ENCODE measurements at regions not wholly inside any gene's neighbourhood (a gene's known extent, or its start where the extent isn't known, plus 50 kb on each side); places are given as distances from the start of the nearest gene placed in this dataset.
"Not testable (repeated sequence)": the region's sequence is repeated elsewhere in the genome, so short reads cannot be mapped to it uniquely, and the experiment has no call there.

DNA sequence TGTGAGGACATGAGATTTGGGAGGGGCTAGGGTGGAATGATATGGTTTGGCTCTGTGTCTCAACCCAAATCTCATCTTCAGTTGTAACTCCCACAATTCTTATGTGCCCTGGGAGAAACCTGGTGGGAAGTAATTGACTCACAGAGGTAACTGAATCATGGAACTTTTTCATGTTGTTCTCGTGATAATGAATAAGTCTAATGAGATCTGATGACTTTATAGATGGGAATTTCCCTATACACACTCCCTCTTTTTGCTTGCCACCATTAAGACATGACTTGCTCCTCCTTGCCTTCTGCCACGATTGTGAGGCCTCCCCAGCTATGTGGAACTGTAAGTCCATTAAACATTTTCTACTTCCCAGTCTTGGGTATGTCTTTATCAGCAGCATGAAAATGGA lies 253.2 kb upstream of the GK2 start:
- ChIA-PET RAD21 (ENCODE audit: unreplicated experiment) (no interaction called here), CTCF (no interaction called here), POLR2A (no interaction called here), SMC1A (ENCODE audit: uncharacterized antibody, unreplicated experiment) (no interaction called here)
- H2AFZ ChIP-seq (ENCODE audit: control insufficient read depth, low read depth, low read length): no peak overlapping the region
- in situ Hi-C loops (cut with MboI): no loop called here
- no peak for ATAC-seq
- no peaks in the 10 kb centered on the region for H4K20me1 ChIP-seq (ENCODE audit: control insufficient read depth, insufficient read depth)
- H3K4me1 ChIP-seq (ENCODE audit: control insufficient read depth, insufficient read depth, low read length): no peaks in the 10 kb centered on the region
- no peak for TF ChIP-seq GATAD2B (conservative IDR thresholded peaks at IDR 0.05; ENCODE audit: low read depth)
- TF ChIP-seq, protein P1, sequence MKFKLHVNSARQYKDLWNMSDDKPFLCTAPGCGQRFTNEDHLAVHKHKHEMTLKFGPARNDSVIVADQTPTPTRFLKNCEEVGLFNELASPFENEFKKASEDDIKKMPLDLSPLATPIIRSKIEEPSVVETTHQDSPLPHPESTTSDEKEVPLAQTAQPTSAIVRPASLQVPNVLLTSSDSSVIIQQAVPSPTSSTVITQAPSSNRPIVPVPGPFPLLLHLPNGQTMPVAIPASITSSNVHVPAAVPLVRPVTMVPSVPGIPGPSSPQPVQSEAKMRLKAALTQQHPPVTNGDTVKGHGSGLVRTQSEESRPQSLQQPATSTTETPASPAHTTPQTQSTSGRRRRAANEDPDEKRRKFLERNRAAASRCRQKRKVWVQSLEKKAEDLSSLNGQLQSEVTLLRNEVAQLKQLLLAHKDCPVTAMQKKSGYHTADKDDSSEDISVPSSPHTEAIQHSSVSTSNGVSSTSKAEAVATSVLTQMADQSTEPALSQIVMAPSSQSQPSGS (IDR thresholded peaks at IDR 0.05; ENCODE audit: low read length): no peak
- no peak for TF ChIP-seq RB1 (IDR thresholded peaks at IDR 0.05; ENCODE audit: borderline replicate concordance)
- TF ChIP-seq, protein P2, sequence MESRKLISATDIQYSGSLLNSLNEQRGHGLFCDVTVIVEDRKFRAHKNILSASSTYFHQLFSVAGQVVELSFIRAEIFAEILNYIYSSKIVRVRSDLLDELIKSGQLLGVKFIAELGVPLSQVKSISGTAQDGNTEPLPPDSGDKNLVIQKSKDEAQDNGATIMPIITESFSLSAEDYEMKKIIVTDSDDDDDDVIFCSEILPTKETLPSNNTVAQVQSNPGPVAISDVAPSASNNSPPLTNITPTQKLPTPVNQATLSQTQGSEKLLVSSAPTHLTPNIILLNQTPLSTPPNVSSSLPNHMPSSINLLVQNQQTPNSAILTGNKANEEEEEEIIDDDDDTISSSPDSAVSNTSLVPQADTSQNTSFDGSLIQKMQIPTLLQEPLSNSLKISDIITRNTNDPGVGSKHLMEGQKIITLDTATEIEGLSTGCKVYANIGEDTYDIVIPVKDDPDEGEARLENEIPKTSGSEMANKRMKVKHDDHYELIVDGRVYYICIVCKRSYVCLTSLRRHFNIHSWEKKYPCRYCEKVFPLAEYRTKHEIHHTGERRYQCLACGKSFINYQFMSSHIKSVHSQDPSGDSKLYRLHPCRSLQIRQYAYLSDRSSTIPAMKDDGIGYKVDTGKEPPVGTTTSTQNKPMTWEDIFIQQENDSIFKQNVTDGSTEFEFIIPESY (IDR thresholded peaks at IDR 0.05): no peak
- TF ChIP-seq BMI1 (IDR thresholded peaks at IDR 0.05; ENCODE audit: borderline replicate concordance): no peak
- no peak for TF ChIP-seq EZH2 (IDR thresholded peaks at IDR 0.05; ENCODE audit: borderline replicate concordance, control insufficient read depth, low read depth, low read length)
- no peak for TF ChIP-seq ZZZ3 (IDR thresholded peaks at IDR 0.05; ENCODE audit: control insufficient read depth, insufficient read length, low read depth)
- TF ChIP-seq ZNF622 (IDR thresholded peaks at IDR 0.05): no peak
- no peak for TF ChIP-seq DPF2 (IDR thresholded peaks at IDR 0.05)
- no peaks in the 10 kb centered on the region for H3K27me3 ChIP-seq (replicated peaks in 1 of 2; ENCODE audit: control insufficient read depth in 2 of 2, insufficient read depth in 2 of 2, low read length in 1 of 2)
- no peaks in the 10 kb centered on the region for H3K79me2 ChIP-seq (ENCODE audit: control insufficient read depth, insufficient read depth, low read length)
- WGBS (ENCODE audit: insufficient coverage, insufficient replicate concordance, low lambda C conversion rate, missing lambda C conversion rate): 5% methylated on average over 2 of the region's 2 CpGs
- no peaks in the 10 kb centered on the region for H3K9me3 ChIP-seq (replicated peaks; ENCODE audit: control insufficient read depth, insufficient read depth, low read length)
- intact Hi-C loops (cut with micrococcal nuclease; ENCODE audit: unreplicated experiment): no loop called here
- no TSS peak for BruUV-seq (replicated peaks)
- no peak overlapping the region for H3K4me2 ChIP-seq (ENCODE audit: control insufficient read depth, insufficient read depth)
- no peak overlapping the region for H3K9ac ChIP-seq (ENCODE audit: control insufficient read depth, insufficient read depth, low read length)
- DNase-seq (ENCODE audit: low read depth, low spot score): no peak
- H3K27ac ChIP-seq (ENCODE audit: control insufficient read depth, insufficient read depth): no peak overlapping the region
- H3K36me3 ChIP-seq (ENCODE audit: control insufficient read depth in 2 of 2, insufficient read depth in 2 of 2, low read length in 1 of 2): no peaks in the 10 kb centered on the region
- H3K4me3 ChIP-seq: no peak overlapping the region
- no peak for FAIRE-seq

DNA sequence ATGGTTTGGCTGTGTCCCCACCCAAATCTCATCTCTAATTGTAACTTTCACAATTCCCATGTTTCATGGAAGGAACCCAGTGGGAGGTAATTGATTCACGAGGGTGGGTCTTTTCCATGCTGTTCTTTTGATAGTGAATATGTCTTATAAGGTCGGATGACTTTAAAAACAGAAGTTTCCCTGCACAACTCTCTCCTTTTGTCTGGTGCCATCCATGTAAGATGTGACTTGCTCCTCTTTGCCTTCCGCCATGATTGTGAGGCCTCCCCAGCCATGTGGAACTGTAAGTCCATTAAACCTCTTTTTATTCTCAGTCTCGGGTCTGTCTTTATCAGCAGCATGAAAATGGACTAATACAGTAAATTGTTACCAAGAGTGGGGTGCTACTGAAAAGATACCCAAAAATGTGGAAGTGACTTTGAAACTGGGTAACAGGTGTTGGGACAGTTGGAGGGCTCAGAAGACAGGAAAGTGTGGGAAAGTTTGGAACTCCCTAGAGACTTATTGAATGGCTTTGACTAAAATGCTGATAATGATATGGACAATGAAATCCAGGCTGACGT lies 251.4 kb upstream of the GK2 start:
- CTCF ChIA-PET; POLR2A ChIA-PET; BruUV-seq (replicated peaks); H3K4me2 ChIP-seq (ENCODE audit: control insufficient read depth, insufficient read depth); ATAC-seq; H3K36me3 ChIP-seq (ENCODE audit: control insufficient read depth in 2 of 2, insufficient read depth in 2 of 2, low read length in 1 of 2); FAIRE-seq; in situ Hi-C loops (cut with MboI); H2AFZ ChIP-seq (ENCODE audit: control insufficient read depth, low read depth, low read length); H3K4me1 ChIP-seq (ENCODE audit: control insufficient read depth, insufficient read depth, low read length); RAD21 ChIA-PET (ENCODE audit: unreplicated experiment); intact Hi-C loops (cut with micrococcal nuclease; ENCODE audit: unreplicated experiment); H3K27ac ChIP-seq (ENCODE audit: control insufficient read depth, insufficient read depth); H3K9ac ChIP-seq (ENCODE audit: control insufficient read depth, insufficient read depth, low read length); SMC1A ChIA-PET (ENCODE audit: uncharacterized antibody, unreplicated experiment); H3K27me3 ChIP-seq (replicated peaks in 1 of 2; ENCODE audit: control insufficient read depth in 2 of 2, insufficient read depth in 2 of 2, low read length in 1 of 2); H4K20me1 ChIP-seq (ENCODE audit: control insufficient read depth, insufficient read depth); H3K79me2 ChIP-seq (ENCODE audit: control insufficient read depth, insufficient read depth, low read length); H3K9me3 ChIP-seq (replicated peaks; ENCODE audit: control insufficient read depth, insufficient read depth, low read length); DNase-seq (ENCODE audit: low read depth, low spot score); H3K4me3 ChIP-seq: not testable (repeated sequence)
- WGBS (ENCODE audit: insufficient coverage, insufficient replicate concordance, low lambda C conversion rate, missing lambda C conversion rate): 18% methylated on average over 5 of the region's 5 CpGs
